ENCODE measurements at regions not wholly inside any gene's neighbourhood (a gene's known extent, or its start where the extent isn't known, plus 50 kb on each side); places are given as distances from the start of the nearest gene placed in this dataset.

DNA sequence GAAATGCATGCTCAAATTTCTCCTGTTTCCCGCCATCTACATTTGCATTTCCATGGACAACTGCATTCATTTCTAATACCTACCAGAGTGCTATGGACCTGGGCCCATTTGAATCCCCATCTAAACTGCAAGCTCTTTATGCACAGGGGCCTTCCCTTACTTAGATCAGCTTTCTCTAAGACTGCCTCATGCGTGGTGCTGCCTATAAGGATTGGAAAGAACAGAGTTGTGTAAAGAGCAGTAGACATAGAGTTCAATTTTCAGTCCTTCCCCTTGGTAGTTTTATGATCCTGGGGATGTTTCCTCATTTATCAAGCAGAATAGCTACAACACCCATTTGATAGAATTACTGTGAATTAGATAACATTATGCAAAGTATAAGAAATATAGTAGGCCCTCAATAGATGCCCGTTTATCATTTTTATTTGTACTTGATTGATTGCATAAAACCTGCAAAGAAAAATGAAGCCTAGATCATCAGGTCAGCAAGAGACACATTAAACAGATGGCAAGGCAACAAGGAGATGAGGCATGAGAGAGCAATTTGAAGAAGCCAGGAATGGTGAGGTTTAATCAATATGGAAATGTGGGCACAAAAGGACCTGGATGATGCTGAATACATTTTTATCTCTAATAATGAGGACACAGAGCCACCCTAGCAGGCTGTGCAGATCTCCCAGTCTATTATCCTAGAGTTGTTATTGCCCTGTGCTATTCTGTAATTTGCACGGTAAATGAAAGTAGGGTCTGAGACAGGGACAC is 359.7 kb downstream of the FAM181B start:
- DNase-seq (ENCODE audit: low spot score): no peak

DNA sequence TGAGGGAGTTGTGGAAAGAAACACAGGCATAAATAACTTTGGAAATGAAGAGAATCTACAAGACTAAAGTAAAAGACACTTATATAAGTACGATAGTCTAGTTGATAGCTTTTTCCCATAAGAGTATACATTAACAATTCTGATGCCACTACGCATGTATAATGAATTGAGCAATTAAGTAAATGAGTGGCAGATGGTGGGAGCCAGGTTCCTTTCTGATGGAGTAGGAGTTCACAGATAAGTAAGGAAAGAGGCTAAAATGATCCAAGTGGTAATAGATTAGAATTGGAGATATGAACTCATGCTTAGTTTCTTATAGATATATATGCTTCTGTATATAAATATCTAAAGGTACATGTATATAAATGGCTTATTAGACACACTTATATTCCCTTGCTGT is 368.3 kb downstream of the FAM181B start:
- no peak for DNase-seq (ENCODE audit: low spot score)

DNA sequence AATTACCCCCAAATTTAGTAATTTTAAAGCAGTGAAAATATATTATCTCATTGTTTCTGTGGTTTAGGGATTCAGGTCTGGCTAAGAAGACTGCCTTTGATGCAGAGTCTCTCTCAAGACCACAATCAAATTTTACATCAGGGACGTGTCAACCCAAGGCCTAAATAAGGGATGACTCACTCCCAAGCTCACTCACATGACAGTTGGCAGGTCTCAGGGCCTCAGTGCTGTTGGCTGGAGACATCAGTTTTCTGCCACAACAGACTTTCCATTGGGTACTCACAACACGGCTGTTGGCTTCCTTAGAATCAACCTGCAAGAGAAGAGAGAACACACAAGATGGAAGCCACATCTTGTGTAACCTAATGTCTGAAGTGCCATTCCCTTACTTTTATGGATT is 377.3 kb downstream of the FAM181B start:
- peak; percentile 8 for DNase-seq (ENCODE audit: low spot score)

DNA sequence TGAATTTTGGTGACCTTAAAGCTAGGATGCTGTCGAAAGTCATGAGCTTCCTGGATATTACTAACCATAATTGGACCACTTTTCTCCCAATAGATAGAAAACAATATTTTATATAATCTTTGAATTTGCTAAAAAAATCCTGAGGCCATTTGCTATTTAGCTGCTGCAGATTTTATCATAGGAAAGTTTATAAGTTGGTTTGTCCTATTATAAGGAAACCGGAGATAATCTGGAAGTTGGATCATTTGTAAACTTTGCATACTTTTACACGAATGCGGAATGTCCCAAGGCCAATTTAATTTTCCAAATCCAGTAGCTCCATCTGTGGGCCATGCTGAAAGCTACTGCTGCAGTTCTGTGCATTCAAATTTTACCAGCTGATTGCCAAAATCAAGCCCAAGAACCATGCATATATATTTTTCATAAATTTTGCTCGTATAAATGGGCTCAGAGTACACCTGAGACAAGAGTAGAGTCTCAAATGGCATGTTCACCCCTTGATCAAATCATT is 378.3 kb downstream of the FAM181B start:
- DNase-seq (ENCODE audit: low spot score): no peak

DNA sequence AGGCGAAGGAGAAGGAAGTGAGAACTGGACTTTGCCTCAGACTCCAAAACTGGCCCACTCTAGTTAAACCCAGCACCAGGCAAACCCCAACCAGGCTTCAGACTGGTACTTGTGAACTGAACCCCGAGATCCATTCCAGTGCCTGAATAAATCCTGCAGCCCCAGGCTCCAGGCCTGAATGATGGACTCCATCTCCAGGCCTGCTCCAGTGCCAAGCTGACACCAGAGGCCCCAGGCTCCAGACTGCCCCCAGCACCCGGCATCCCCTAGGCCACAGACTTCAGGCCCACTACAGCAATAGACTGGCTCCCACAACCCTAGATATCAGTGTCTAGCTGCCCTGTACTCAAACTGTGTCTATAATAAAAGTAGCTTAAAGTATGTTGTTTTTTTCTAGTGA is 406.8 kb downstream of the FAM181B start:
- DNase-seq (ENCODE audit: low spot score): no peak

DNA sequence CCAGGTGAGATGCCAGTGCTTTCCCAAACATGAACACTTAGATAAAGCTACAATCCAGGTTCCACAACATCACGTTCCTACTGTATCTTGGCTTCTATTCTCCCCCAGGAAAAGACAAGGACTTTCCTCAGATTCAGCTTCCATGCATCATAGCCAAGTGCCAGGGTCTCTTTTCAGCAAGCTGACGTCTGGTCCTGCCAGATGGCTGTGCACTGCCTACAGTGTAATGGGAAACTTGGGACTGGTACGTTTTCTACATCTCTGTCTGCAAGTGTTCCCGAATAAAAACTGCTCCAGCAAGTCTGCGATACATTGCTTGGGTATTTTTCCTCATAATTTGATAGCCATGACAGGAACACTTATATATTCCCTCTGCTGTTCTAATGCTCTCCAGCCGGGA is 412.5 kb downstream of the FAM181B start:
- no peak for DNase-seq (ENCODE audit: low spot score)

- DNase-seq (ENCODE audit: low spot score): peak; percentile 32
Measured at GRCh38 chr11:82315093-82315492, 418.6 kb downstream of the FAM181B start.

- DNase-seq (ENCODE audit: low spot score): no peak
Measured at GRCh38 chr11:82308979-82309378, 424.7 kb downstream of the FAM181B start.

DNA sequence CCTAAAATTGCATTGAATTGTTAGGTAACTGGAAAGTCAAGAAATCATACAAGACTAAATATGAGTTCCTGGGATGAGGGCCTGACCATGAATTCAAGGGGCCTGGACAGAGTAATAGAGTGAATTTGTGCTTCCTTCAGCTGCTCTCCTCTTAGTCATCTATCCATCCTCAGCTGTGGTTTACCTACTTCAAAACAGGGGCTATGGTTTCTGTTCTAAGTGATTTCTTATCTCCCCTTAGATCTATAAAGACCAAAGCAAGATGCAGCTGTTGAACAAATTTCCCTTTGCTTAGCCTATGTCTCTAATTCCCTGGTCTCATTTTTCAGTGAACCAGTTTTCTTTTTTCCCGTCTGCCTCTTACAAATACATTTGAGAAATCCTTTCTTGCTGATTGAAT is 428.5 kb downstream of the FAM181B start:
- no peak for DNase-seq (ENCODE audit: low spot score)

GRCh38 chr11:82303671-82304070 is 430.0 kb downstream of the FAM181B start:
- DNase-seq (ENCODE audit: low spot score): no peak

DNA sequence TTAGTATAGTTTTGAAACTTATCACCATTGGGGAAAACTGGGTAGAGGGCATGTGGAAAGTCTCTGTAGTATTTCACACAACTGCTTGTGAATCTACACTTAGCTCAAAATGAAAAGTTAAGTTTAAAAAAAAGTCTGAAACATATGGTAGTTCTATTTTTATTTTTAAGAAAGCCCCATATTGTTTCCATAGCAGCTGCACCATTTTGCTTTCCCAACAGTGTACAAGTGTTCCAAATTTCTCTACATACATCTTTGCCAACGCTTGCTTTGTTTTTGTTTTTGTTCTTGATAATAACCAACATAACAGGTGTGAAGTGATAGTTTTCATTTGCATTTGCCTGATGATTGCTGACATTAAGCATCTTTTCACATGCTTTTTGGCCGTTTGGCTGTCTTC is 445.2 kb downstream of the FAM181B start:
- DNase-seq (ENCODE audit: low spot score): no peak

- DNase-seq (ENCODE audit: low spot score): no peak
Measured at GRCh38 chr11:82270870-82271269, 462.8 kb downstream of the FAM181B start.

DNA sequence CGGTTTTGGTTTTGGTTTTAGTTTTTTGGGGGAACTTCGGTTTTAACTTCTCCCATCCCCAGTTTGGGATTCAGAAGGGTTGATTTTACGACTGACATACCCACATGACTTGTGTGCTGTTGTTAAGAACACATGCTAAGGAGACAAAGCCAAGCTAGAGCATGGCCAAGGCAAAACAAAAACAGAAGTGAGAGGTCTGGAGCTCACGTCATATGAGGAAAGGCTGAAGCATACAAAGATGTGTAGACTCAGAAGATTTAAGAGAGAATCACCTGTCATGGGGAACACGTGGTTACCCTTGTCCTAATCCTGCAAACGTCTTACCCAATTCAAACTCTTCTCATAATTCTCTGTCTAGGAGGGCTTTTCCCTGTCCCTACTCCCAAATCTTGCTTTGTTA is 465.0 kb downstream of the FAM181B start:
- DNase-seq (ENCODE audit: low spot score): no peak

GRCh38 chr11:82267186-82267585 is 466.5 kb downstream of the FAM181B start:
- no peak for DNase-seq (ENCODE audit: low spot score)

GRCh38 chr11:82261367-82261766 is 472.3 kb downstream of the FAM181B start:
- DNase-seq (ENCODE audit: low spot score): no peak

DNA sequence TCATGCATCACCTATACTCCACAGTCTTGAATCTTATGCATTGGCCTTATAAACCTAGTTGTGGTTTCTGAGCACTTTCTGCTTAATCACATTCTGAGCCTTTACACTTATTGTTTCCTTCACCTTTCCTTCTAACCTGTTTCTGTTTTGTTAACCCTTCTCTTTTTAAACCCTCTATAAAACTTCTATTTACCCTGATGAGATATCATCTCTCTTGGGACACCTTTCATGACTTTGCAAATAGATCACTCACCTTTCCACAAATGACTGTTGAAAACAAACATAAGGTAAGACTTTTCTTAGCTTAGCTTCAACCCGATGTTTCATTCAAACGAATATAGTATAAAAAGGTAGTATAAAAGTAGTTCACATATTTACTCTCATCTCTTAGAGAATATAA is 483.6 kb downstream of the FAM181B start:
- DNase-seq (ENCODE audit: low spot score): no peak

- no peak for DNase-seq (ENCODE audit: low spot score)
Measured at GRCh38 chr11:82246926-82247325, 486.7 kb downstream of the FAM181B start.

DNA sequence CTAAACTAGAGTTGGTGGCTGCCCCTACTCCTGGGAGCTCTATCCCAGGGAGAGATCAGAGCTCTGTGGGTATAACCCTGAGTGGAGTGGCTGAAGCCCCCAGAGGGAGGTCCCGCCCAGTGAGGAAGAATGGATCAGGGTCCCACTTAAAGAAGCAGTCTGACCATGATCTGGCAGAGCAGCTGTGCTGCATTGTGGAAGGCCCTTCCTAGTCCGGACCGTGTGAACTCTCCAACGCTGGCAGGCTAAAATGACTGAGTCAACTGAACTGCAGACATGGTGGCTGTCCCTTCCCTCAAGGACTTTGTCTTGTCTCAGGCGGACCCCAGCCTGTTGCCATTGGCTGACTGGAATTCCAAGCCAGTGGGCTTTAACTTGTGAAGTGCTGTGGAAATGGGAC is 494.2 kb downstream of the FAM181B start:
- no peak for DNase-seq (ENCODE audit: low spot score)

DNA sequence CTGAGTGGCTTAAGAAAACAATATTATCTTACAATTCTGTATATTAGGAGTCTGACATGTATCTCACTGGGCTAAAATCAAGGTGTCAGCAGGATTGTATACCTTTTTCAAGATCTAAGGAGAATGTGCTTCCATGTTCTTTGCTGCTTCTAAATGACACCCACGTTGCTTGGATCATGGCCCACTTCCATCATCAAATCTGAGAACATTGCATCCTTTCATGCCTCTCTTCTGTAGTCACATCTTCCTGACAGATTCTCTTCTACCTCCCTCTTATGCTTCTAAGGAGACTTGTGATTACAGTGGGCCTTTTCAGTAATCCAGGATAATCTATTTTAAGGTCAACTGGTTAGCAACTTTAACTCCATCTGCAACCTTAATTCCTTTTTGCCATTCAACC is 499.4 kb downstream of the FAM181B start:
- no peak for DNase-seq (ENCODE audit: low spot score)

DNA sequence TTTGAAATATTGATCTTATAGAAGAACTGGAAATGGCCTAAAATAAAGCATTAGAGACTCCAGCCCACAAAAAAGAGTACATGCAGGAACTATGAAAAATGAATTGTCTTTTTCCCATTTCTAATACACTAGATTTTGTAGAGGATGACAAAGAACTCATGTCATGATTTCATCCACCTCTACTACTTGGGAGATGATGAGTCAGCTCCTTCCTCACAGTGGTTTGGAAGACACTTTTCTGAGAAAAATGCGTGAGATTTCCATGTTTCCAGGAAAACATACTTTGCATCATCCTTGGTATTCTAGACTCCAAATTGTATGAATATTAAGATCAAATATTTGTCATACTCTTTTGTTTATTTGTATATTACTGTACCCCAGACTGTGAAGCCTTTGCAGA is 500.5 kb downstream of the FAM181B start:
- no peak for DNase-seq (ENCODE audit: low spot score)

DNA sequence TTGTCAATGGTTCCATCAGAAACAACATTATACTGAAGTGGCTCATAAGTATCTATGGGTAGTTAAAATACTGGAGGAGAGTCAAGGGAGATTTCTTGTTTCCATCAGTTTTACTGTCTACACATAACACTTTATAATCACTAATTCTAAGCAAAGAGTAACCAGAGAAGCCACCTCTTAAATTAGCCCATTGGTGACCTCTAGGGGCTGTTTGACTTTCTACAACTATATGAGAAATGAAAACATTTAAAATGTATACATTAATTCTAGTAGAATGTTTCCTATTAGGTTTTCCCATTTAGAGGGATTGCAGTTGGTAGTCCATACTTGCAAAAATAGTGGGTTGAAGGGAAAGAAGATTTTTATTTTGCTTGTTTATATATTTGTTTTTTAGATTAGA is 504.3 kb downstream of the FAM181B start:
- DNase-seq (ENCODE audit: low spot score): peak; percentile 29

GRCh38 chr11:82225930-82226329 is 507.7 kb downstream of the FAM181B start:
- DNase-seq (ENCODE audit: low spot score): no peak

DNA sequence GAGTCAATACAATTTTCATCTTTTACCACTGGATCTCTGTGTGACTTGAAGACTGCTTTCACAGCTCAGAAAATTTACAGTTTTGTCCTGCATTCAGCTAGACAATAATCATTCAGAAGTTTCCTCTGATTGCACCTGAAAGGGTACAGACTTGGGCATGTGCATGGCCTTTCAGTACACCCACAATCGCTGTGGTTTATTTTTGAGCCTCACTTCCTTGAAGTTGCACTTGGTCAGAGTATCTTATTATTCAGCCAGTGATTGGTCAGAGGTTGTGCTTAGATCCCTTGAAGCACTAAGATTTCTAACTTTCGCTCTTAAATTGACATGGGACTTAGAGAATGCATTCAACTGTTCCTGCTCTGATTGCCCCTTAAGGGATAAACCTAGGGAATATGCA is 508.2 kb downstream of the FAM181B start:
- no peak for DNase-seq (ENCODE audit: low spot score)

DNA sequence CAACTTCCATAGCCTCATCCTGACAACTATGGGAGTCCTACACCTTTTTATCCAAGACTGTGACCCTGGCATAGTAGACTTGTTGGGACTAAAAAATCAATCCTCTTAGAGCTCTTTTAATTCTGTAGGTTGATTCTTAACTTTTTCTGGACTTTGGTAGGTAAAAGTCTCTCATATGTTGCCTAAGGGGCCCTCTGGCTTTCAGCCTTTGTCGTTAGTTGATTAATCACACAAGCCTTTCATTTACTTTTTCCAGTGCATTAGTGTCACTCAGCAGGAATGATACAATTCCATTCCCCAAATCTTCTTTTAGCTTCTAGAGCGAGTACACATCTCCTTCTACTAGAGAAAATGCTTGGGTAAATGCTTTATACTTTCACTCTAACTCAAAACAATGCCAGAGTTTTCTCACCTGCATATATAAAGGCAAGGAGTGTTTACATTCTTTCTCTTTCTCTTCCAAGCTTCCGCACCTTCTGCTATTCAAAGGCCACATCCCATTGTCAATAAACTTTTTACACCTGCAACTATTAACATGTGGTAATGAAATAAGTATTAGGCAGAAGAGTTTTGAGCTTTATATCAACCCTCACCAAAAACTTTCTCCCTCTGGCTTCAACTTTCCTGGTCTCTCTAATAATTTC is 516.6 kb downstream of the FAM181B start:
- no peak for DNase-seq (ENCODE audit: low spot score)

Data from SW480 (cell line).